ENCODE measurements at regions not wholly inside any gene's neighbourhood (a gene's known extent, or its start where the extent isn't known, plus 50 kb on each side); places are given as distances from the start of the nearest gene placed in this dataset.

DNA sequence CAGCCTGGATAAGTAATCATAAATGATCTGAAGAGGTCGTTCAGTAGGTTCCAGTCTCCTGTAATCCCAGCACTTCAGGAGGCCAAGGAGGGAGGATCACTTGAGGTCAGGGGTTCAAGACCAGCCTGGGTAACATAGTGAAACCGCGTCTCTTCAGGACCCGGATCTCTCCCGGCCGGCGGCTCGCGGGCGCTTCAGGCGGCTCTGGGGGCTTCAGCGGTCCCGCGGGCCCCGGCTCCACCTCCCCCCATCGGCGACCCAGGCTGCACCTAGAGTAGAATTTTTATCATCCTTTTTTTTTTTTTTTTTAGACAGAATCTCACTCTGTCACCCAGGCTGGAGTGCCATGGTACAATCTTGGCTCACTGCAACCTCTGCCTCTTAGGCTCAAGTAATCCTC lies 95.9 kb downstream of the ABCC12 start:
- TF ChIP-seq, protein P1, sequence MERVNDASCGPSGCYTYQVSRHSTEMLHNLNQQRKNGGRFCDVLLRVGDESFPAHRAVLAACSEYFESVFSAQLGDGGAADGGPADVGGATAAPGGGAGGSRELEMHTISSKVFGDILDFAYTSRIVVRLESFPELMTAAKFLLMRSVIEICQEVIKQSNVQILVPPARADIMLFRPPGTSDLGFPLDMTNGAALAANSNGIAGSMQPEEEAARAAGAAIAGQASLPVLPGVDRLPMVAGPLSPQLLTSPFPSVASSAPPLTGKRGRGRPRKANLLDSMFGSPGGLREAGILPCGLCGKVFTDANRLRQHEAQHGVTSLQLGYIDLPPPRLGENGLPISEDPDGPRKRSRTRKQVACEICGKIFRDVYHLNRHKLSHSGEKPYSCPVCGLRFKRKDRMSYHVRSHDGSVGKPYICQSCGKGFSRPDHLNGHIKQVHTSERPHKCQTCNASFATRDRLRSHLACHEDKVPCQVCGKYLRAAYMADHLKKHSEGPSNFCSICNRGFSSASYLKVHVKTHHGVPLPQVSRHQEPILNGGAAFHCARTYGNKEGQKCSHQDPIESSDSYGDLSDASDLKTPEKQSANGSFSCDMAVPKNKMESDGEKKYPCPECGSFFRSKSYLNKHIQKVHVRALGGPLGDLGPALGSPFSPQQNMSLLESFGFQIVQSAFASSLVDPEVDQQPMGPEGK (CRISPR knock-in tag; IDR thresholded peaks at IDR 0.05; ENCODE audit: borderline replicate concordance): no peak
- TF ChIP-seq TCF4 (CRISPR knock-in tag; IDR thresholded peaks at IDR 0.05; ENCODE audit: borderline replicate concordance) (no peak), ARNTL (CRISPR knock-in tag; IDR thresholded peaks at IDR 0.05; ENCODE audit: borderline replicate concordance, low read depth) (no peak), GLIS3 (CRISPR knock-in tag; IDR thresholded peaks at IDR 0.05) (no peak), BACH2 (CRISPR knock-in tag; IDR thresholded peaks at IDR 0.05; ENCODE audit: borderline replicate concordance) (no peak), ZFP3 (CRISPR knock-in tag; IDR thresholded peaks at IDR 0.05) (no peak), RARB (CRISPR knock-in tag; IDR thresholded peaks at IDR 0.05) (no peak), SNAI2 (CRISPR knock-in tag; IDR thresholded peaks at IDR 0.05) (no peak), ZNF565 (CRISPR knock-in tag; conservative IDR thresholded peaks at IDR 0.05; ENCODE audit: low read depth) (no peak), PPARA (CRISPR knock-in tag; IDR thresholded peaks at IDR 0.05; ENCODE audit: borderline replicate concordance) (no peak)
- TF ChIP-seq, protein P2, sequence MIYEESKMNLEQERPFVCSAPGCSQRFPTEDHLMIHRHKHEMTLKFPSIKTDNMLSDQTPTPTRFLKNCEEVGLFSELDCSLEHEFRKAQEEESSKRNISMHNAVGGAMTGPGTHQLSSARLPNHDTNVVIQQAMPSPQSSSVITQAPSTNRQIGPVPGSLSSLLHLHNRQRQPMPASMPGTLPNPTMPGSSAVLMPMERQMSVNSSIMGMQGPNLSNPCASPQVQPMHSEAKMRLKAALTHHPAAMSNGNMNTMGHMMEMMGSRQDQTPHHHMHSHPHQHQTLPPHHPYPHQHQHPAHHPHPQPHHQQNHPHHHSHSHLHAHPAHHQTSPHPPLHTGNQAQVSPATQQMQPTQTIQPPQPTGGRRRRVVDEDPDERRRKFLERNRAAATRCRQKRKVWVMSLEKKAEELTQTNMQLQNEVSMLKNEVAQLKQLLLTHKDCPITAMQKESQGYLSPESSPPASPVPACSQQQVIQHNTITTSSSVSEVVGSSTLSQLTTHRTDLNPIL (CRISPR knock-in tag; IDR thresholded peaks at IDR 0.05; ENCODE audit: low read depth): no peak

Data from SK-N-SH treated with all-trans-retinoic acid at 6 μM for 48 hours (cell line).